Stimulated activated CD4-positive, alpha-beta T cell treated with anti-CD3 and anti-CD28 coated beads, TNF-alpha, amount 100 ng/mL, for 1 hour (primary cell): ENCODE measurements at regions not wholly inside any gene's neighbourhood (a gene's known extent, or its start where the extent isn't known, plus 50 kb on each side); places are given as distances from the start of the nearest gene placed in this dataset.
"Not testable (repeated sequence)": the region's sequence is repeated elsewhere in the genome, so short reads cannot be mapped to it uniquely, and the experiment has no call there.

Source experiments
- DNase-seq, 3 donors: peaks; one replicate each; pipeline ENCODE4 v3.0.0-alpha.2; 2020; ENCODE audit warnings: low read depth in 3 of 3, low spot score in 1 of 3

GRCh38 chr9:78900500-78900899 is 603.6 kb downstream of the PSAT1 start:
- no peak for DNase-seq

- DNase-seq, result no peak
These were observed 605.1 kb downstream of the PSAT1 start for GRCh38 chr9:78902051-78902450.

- DNase-seq, result no peak
These were observed 606.7 kb downstream of the PSAT1 start for GRCh38 chr9:78903581-78903980.

- no peak for DNase-seq
These were observed 607.8 kb downstream of the PSAT1 start for GRCh38 chr9:78904686-78905085.

GRCh38 chr9:78905387-78905786 is 608.5 kb downstream of the PSAT1 start:
- DNase-seq, result no peak

- DNase-seq, result no peak
These were observed 609.2 kb downstream of the PSAT1 start for GRCh38 chr9:78905986-78906755.

GRCh38 chr9:78909566-78909965 is 612.6 kb downstream of the PSAT1 start:
- DNase-seq, result no peak

- not testable (repeated sequence) for DNase-seq
These were observed 620.0 kb downstream of the PSAT1 start for GRCh38 chr9:78916884-78917283.

- no peak for DNase-seq
These were observed 622.1 kb downstream of the PSAT1 start for GRCh38 chr9:78918976-78919375.

GRCh38 chr9:78919701-78920100 is 622.8 kb downstream of the PSAT1 start:
- no peak for DNase-seq

GRCh38 chr9:78921341-78921740 is 624.4 kb downstream of the PSAT1 start:
- DNase-seq, result no peak

- DNase-seq, result no peak
These were observed 627.2 kb downstream of the PSAT1 start for GRCh38 chr9:78923966-78924659.

- no peak for DNase-seq
These were observed 630.4 kb downstream of the PSAT1 start for GRCh38 chr9:78927099-78927940.

- no peak for DNase-seq
These were observed 631.9 kb downstream of the PSAT1 start for GRCh38 chr9:78928625-78929405.

GRCh38 chr9:78930281-78930680 is 633.4 kb downstream of the PSAT1 start:
- no peak for DNase-seq

- no peak for DNase-seq
These were observed 636.1 kb downstream of the PSAT1 start for GRCh38 chr9:78932849-78933627.

- DNase-seq, result no peak
These were observed 636.9 kb upstream of the TLE4 start for GRCh38 chr9:78934880-78935279.

- DNase-seq, result no peak
These were observed 632.9 kb upstream of the TLE4 start for GRCh38 chr9:78938821-78939220.

- no peak for DNase-seq
These were observed 632.3 kb upstream of the TLE4 start for GRCh38 chr9:78939311-78940065.
